Peyer's patch (tissue), 4 donors: ENCODE measurements at regions not wholly inside any gene's neighbourhood (a gene's known extent, or its start where the extent isn't known, plus 50 kb on each side); places are given as distances from the start of the nearest gene placed in this dataset.

ENCODE experiments used
- CTCF ChIP-seq, 6 experiments: fragments of 450-650 bp in 4 of 6; fragments of 200-600 bp in 2 of 6; sonication (generic) in 1 of 6; IDR thresholded peaks; one replicate each; pipeline ENCODE4 v1.5.1; 2017 to 2019; ENCODE audit warnings: antibody characterized with exemption in 6 of 6, mild to moderate bottlenecking in 3 of 6, moderate library complexity in 1 of 6
- POLR2A ChIP-seq, 2 donors: fragments of 450-650 bp; IDR thresholded peaks; one replicate each; pipeline ENCODE4 v1.5.1; 2017; ENCODE audit warnings: antibody characterized with exemption in 2 of 2, mild to moderate bottlenecking in 2 of 2, moderate library complexity in 2 of 2

- TF ChIP-seq CTCF (IDR thresholded peaks at IDR 0.05) = no peak
- no peak for TF ChIP-seq POLR2A (IDR thresholded peaks at IDR 0.05)
Measured at GRCh38 chr1:165054627-165055026, 301.9 kb downstream of the LMX1A start.
